ENCODE measurements at regions not wholly inside any gene's neighbourhood (a gene's known extent, or its start where the extent isn't known, plus 50 kb on each side); places are given as distances from the start of the nearest gene placed in this dataset.

GRCh38 chr14:53581504-53581903 lies 375.1 kb downstream of the BMP4 start:
- no peak for TF ChIP-seq CTCF (IDR thresholded peaks at IDR 0.05)
- TF ChIP-seq POLR2A (IDR thresholded peaks at IDR 0.05) = no peak
- no peak for TF ChIP-seq EP300 (IDR thresholded peaks at IDR 0.05)
